HG03575 (cell line): ENCODE measurements at regions not wholly inside any gene's neighbourhood (a gene's known extent, or its start where the extent isn't known, plus 50 kb on each side); places are given as distances from the start of the nearest gene placed in this dataset.

Experiments used
- ATAC-seq: cut with Tn5 transposase; IDR thresholded peaks from one replicate; pipeline ENCODE4 v1.9.1; 2021; ENCODE audit not compliant: unreplicated experiment, insufficient number of reproducible peaks, low FRiP score; ENCODE audit errors: extremely low read depth

DNA sequence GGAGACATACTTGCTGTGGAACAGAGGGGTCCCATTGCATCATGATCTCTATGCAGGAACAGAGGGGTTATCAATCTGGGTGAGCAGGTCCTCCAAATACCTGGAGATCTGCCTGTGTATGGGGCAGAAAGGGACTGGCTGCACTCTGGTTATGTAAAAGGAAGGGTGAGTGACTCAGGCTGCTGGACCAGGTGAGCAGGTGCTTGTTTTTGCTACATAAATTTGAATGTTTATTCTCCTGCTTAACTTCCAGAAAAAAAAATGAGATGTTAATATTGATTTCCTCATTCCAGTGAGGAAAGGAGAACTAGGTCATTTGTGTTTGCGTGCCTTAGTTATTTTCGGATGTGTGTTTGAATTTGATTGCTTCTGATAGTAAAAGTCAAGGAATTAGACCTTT is 225.8 kb upstream of the TRAM1L1 start:
- no peak for ATAC-seq

GRCh38 chr4:117311989-117312388 is 226.6 kb upstream of the TRAM1L1 start:
- ATAC-seq = no peak

- ATAC-seq = no peak
Measured at GRCh38 chr4:117324851-117325491, 239.6 kb upstream of the TRAM1L1 start.

DNA sequence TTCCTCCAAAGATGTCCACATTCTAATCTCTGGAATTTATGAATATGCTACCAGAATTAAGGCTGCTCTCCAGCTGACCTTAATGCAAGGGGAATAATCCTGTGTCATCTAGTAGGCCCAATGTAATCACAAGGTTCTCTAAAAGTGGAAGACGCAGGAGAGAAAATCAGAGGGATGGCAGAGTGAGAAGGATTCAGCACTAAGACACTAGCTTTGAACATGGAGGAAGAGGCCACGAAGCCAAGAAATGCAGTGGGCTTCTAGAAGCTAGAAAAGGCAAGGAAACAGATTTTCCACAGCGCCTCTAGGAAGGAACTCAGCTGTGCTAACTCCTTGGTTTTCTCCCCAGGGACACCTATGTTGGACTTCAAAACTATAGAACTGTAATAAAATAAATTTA is 240.7 kb upstream of the TRAM1L1 start:
- no peak for ATAC-seq

DNA sequence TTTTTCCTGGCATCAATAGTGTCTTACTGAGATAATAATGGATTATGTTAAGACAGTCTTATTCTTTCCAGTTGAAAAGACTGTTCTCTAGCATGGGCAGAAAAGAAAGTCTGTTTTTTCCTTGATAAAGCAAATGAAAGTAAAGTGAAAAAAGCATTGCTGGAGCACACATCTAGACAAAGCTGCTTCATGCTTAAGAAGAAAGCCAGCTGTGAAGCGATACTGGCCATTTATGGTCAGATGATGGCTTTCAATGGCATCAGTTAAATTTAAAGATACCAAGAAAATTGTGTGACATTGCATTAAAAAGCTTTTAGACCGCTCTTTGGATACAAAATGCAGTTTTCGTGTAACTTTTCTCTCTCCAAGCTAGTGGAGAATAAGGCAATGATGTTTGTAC is 242.1 kb upstream of the TRAM1L1 start:
- ATAC-seq = no peak

DNA sequence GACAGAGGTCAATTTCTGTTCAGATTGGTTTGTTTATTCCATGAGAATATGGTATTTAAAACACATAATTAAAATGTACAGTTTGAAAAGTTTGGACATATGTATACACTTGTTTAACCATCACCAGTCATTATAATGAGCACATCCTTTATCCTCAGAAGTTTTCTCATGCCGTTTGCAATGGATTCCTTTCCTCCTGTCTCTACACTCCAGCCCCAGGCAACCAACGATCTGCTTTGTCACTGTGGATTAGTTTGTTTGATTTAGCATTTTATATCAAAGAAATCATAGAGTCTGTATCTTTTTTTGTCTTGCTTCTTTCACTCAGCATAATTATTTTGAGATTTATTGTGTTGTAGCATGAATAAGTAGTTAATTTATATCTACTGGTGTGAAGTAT is 243.0 kb upstream of the TRAM1L1 start:
- no peak for ATAC-seq

DNA sequence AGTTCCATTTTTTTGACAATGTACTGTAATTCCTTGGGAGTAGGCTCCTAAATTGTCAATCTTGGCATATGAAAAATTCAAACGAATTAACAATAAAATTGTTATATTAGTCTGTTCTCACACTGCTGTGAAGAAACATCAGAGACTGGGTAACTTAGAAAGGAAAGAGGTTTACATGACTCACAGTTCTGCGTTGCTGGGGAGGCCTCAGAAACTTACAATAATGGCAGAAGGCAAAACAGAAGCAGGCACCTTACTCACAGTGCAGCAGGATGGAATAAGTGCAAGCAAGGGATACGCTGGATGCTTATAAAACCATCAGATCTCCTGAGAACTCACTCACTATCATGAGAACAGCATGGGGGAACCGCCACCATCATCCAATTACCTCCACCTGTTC is 246.4 kb upstream of the TRAM1L1 start:
- ATAC-seq = no peak

DNA sequence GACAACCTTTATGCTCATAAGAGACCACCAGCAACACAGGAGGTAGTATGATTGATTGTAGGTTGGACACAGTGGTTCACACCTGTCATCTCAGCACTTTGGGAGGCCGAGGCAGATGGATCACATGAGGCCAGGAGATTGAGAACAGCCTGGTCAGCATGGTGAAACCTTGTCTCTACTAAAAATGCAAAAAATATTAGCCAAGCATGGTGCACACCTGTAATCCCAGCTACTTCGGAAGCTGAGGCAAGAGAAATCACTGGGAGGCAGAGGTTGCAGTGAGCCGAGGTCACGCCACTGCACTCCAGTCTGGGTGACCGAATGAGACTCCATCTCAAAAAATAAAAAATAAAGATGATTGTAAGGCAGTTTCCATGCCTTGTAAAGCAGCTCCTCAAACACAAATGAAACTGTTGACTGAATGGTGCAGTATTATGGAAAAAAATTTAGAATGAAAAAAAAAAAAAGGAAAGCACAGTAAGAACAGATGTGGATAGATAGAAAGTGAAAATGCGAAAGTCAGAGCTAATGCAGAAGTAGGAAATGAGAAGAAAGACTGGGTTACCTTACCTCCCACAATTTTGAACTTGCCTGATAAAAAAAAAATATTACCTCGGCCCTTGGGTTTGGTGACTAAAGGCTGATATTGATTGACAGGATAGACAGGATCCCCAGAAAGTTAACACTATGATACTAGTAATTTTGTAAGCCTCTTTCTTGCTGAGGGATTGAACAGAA is 249.2 kb upstream of the TRAM1L1 start:
- ATAC-seq = no peak

GRCh38 chr4:117357437-117357836 is 272.1 kb upstream of the TRAM1L1 start:
- ATAC-seq = no peak

- no peak for ATAC-seq
Measured at GRCh38 chr4:117357866-117358265, 272.5 kb upstream of the TRAM1L1 start.

DNA sequence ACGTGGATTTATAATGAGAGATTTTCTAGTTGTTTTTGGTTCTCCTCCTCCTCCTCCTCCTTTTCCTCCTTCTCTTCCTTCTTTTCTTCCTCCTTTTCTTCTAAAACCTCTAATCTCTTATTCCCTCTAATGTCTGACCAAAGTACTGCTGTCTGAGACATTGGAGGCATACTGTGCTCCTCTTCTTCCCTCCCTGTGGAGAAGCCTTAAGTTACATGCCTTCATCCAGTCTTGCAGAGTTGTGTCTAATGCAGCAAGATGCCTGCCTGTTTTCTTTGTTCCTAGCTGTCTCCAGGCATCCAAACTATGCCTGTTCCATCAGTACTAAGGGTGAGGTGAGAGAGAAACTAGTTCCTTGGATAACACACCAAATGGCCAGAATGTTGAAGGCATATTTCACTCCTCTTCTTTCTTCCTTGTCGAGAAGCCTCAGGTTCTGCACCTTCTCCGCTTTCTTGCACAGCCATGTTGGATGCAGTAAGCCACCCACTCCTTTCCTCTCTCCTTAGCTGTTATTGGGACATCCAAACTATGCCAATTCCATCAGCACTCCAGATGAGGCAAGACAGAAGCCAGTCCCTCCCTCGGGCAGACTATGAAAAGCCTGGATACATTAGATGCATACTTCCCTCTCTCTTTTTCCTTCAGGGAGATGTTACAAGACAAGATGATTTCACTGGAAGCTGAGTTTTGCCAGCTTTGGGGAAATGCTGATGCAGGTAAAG is 285.7 kb upstream of the TRAM1L1 start:
- no peak for ATAC-seq

GRCh38 chr4:117375101-117375500 is 289.7 kb upstream of the TRAM1L1 start:
- ATAC-seq = no peak

GRCh38 chr4:117376692-117377091 is 291.3 kb upstream of the TRAM1L1 start:
- ATAC-seq = no peak

DNA sequence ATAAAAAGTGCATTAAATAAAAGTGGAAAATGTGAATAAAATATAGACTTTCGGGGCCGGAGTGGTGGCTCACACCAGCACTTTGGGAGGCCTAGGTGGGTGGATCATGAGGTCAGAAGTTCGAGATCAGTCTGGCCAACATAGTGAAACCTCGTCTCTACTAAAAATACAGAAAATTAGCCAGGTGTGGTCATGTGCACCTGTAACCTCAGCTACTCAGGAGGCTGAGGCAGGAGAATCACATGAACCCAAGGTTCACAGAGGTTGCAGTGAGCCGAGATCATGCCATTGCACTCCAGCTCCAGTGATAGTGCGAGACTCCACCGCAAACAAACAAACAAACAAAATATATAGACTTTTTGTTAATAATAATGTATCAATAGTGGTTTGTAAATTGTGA is 293.6 kb upstream of the TRAM1L1 start:
- ATAC-seq = no peak

GRCh38 chr4:117383468-117383867 is 298.1 kb upstream of the TRAM1L1 start:
- ATAC-seq = no peak

DNA sequence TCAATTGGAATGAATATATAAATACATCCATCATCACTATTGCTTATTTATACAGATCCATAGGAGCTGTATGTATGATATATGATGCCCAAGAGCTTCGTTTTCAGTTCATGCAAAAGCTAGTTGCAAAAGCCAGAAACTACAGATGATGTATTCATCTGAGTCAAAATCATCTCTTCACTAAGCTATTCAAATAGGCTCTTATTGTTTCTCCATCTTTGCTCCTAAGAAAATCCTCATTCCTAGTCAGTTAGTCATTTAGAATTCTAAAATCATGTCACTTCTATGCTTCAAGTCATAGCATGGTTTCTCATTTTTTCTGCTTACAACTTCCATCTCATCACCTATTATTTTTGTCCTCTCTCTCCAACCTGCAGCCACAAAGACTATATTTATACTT is 300.1 kb upstream of the TRAM1L1 start:
- ATAC-seq = no peak

GRCh38 chr4:117387072-117387471 is 301.7 kb upstream of the TRAM1L1 start:
- no peak for ATAC-seq

DNA sequence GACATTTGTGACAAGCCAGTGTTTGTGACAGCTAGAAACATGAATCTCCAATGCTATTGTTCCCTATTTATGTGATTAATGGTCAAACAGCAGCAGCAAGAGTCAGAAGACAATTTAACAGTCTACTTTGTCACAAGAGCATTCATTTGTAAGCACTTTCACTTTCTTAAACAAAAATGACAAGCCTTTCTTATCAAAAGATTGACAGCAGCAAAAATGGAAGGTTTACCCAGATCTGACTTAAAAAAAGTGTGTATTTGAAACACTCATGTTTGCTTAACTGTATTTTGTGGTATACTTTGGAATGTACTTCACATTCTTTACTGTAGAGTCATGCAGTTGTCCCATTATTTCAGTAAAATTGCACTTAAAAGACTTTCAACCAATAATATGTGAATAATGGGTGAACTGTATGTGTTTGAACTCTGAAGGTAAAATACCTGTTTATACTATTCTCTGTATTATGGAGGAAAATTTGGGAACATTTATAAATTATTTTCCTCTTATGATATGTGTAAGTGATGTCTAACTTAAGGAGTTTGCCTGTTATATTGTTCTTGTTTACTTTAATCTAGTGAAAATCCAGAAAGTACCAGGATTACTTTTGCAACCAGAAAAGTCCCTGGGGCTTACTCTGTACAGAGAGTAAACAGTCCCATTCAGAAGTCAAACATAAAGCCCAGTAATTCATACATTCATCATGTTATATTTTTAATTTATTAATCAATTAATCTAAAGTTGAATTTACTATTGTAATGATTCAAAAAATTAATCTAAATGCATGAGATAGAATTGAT is 314.9 kb upstream of the TRAM1L1 start:
- ATAC-seq = no peak

DNA sequence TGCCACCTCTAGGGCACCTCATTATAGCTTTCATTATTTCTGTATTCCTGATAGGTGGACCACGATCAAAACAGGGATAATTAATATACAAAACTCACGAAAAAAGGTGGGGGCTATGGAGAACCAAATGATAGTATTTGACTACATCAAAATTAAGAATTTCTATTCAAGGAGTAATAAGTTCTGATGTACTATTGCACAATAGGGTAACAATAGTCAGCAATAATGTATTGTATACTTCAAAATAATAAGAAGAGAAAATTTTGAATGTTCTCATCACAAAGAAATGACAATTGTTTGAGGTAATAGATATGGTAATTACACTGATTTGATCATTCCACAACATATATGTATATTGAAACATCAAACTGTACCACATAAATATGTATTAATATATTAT is 327.3 kb upstream of the TRAM1L1 start:
- no peak for ATAC-seq
